SKM-1 treated with dmso at 0.1 percent for 144 hours (cell line): ENCODE measurements at regions not wholly inside any gene's neighbourhood (a gene's known extent, or its start where the extent isn't known, plus 50 kb on each side); places are given as distances from the start of the nearest gene placed in this dataset.
"Not testable (repeated sequence)": the region's sequence is repeated elsewhere in the genome, so short reads cannot be mapped to it uniquely, and the experiment has no call there.

Experiments
- DNase-seq: peaks from one replicate; lab custom pipeline; 2025; ENCODE audit not compliant: unreplicated experiment; lab: John Stamatoyannopoulos, UW

DNA sequence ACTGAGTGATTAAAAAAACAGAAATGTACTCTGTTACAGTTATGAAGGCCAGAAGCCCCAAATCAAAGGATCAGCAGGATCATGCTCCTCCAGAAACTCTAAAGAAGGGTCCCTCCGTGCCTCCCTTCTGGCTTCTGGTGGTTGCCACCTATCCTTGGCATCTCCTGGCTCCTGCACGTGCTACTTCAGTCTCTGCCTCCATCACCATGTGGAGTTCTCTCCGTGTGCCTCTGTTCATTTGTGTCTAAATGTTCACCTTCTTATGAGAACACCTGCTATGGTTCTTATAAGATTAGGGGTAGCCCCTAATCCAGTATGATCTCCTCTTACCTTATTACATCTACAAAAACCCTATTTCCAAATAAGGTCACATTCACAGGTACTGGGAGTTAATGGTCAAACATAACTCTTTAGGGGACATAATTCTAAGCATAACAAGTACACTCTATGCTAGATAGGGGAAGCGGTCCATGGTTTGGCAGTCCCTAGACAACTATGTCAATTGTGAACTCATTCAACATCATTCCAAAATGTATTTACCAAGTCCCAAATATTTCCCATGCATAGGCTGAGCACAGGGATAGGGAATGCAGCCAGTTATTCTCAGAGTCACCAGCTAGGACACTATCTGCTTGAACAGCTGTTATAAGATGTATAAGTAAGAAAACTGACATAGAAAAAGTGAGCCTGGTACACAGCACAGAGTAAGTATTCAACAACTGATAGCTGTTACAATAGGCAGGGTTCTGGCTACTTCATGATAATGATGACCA, 295.5 kb upstream of the BOD1L1 start:
- no peak for DNase-seq

DNA sequence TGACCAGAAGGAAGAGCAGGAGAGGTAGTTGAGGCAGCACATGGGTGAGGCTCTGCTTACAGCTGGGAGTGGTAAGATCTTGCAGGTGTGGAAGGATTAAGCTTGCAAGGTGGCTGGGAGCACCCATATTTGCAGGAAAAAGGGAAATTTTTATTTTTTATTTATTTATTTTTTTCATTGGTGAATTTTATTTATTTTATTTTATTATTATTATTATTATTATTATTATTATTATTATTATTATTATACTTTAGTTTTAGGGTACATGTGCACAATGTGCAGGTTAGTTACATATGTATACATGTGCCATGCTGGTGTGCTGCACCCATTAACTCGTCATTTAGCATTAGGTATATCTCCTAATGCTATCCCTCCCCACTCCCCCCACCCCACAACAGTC, 297.4 kb upstream of the BOD1L1 start:
- DNase-seq, result not testable (repeated sequence)

DNA sequence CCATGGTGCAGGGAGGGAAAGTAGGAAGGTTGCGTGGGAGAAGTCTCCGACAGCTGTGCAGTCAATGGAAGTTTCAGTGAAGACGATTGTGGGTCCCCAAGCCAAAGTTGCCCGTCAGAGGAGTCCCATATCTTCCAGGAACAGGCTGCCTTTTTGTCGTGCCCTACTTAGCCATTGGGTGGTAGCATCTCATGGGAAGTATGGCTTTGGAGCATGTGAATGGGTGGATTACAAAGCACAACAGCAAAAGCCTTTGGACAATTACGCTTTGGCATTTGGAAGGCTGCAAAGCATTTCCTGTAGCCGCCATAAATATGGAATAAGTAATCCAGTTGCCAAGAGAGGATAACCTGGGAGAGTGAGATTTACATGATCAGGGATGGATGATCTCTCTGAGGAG, 300.7 kb upstream of the BOD1L1 start:
- DNase-seq, result no peak

DNA sequence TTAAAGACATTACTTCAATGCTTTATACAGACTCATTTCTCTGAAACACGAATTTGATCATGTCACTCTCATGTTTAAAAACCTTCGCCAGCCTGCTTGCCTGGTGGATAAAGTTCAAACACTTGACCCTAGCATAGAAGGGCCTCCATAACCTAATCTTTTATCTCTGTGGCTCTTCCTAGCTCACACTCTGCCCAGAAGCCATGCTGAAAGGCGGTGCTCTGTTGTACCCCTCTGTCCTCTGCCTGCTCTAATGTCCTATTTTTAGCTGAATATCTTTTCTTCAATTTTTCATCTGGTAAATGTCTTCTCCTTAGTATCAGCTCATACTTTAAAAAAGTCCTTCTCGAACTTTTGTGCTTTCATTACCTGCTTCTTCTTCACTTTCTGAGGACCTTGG, 302.6 kb upstream of the BOD1L1 start:
- no peak for DNase-seq

DNA sequence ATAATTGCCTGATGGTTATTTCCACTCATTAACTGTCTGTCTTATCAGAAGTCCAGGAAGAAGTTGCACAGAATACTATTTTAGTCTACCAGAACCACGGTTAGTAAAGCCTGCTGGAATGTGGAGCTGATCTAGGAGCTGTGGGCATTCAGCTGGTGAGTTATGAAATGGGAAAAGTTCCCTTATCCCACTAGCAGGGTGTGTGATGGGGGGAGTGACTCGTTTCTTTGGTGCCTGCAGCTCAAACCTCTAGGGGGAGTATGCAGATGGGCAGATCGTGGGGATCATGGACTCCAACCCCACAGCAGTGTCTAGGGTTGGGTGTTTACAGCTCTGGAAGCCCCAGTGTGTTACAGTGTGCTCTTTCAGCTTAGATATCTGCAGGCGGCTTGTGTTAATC, 305.7 kb upstream of the BOD1L1 start:
- no peak for DNase-seq

DNA sequence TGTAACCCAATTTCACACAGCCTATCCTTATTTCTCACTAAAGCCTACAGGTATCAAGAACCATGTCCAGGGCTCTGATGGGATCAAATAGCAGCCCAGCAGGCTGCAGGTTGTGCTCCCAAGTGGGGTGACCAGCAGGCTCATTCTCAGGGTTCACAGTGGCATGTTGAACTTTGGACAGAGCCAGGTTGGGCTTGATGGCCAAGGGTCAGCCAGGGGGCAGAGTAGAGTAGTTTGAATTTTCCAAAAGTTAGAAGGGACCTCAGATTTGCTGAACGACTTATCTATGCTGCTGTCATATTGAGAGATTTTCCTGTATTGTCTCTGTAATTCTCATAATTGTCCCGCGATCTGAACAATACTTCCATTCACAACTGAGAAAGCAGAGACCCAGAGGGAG, 310.8 kb upstream of the BOD1L1 start:
- no peak for DNase-seq

DNA sequence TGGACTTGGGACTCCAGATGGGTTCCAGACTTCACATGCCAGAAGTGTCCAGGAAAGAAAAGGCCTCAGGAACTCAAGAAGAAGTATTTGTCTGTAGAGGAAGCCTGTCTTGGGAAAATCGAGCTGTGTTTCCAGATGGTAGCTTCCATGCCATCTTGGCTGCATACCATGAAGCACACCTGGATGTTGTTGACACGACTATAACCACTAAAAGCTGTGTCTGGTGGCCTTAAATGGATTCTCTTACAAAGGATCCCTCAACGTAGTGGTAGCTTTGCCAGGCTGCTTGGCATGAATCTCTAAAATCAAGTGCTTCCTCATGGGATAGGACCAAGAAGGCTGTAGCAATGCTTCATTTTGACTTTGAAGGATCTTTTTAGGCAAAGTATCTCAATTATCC, 313.4 kb upstream of the BOD1L1 start:
- no peak for DNase-seq

DNA sequence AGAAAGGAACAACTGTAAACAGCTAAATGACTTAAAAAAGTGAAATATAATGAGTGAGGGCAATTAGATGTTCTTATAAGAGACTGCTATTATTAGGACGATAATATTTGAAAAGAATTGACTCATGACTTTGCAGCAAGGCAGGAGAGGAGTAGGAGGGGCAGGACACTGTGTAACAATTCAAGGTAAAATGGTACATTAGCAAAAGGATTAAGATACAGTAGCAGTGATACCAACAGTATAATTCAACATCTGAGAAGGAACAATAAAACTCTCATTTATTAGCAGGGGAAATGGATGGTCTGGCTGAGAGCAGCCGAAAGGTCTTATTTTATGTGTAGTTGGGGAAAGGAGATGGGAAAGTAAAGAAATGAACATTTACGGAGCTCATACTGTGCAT, 315.5 kb upstream of the BOD1L1 start:
- no peak for DNase-seq

DNA sequence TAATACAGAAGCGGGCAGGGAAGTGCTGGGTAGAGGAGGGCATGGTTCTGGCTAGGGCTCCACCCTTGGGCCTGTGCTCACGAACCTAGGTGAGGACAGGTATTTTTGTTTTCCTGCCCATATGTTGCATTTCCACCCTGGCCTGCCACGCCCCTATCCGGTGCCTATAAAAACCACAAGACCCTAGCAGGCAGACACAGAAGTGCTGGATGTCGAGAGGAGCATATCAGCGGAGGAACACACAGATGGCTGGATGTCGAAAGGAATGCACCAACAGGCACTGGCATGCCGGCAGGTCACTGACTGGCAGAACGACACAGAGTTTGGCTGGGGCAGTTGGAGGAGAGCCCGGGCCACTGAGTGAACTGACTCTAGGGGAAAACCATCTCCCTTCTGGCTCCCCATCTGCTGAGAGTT, 316.6 kb upstream of the BOD1L1 start:
- no peak for DNase-seq

DNA sequence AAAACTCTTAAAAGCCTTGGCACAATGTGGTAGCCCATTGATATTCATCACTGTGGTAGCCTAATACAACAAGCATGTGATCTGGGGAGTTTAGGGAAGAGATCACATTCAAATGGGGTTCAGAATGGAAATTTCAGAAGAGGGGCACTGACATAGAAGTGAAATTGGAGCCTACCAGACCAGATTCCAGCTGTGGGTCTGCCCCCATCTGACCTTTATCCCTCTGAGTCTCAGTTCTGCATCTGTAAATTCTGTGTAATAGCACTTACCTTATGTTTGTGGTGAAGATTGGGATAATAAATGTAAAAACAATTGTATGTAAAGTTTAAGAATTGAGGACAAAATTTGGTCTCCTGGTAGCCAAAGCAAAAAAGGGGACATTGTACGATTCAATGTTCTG, 320.4 kb upstream of the BOD1L1 start:
- no peak for DNase-seq

DNA sequence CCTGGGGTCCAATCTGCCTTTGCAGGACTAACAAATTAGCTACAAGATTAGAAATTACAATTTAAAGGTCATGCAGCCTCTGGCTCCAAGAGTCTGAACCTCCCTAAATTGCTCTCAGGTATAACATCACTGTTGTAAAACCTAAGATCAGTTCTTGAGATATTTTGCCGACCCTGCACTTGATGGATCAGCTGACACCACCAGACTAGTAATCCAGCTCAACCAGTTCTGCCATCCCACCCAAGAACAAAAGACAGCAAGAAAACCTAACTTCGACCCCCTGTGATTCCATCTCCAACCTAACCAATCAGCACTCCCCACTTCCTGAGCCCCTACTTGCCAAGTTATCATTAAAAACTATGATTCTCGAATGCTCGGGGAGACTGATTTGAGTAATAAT, 323.0 kb upstream of the BOD1L1 start:
- no peak for DNase-seq

DNA sequence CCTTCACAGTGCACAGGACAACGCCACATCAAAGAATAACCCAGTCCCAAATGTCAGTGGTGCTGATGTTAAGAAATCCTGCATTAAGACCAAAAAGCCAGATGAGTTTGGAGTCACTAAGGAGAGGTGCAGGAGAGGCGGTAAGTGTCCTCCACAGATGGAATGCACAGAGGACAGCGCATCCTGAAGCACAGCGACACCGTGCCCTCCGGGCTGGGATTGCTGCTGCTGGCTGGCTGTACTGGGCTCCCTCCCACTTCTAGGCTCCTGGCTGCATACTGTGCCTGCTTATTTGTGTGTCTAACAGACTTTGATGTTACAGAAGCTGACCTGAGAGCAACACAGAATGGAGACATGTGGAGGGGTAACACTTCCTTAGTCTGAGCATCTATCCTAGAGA, 325.6 kb upstream of the BOD1L1 start:
- no peak for DNase-seq

DNA sequence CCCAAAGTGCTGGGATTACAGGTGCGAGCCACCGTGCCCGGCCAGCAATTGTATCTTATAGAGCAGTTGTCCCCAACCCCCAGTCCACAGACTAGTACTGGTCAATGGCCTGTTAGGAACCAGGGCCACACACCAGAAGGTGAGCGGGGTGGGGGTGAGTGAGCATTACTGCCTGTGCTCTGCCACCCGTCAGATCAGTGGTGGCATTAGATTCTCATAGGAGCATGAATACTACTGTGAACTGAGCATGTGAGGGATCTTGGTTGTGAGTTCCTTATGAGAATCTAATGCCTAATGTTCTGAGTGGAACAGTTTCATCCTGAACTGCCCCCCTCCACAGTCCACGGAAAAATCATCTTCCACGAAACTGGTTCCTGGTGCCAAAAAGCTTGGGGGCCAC, 328.0 kb upstream of the BOD1L1 start:
- no peak for DNase-seq

DNA sequence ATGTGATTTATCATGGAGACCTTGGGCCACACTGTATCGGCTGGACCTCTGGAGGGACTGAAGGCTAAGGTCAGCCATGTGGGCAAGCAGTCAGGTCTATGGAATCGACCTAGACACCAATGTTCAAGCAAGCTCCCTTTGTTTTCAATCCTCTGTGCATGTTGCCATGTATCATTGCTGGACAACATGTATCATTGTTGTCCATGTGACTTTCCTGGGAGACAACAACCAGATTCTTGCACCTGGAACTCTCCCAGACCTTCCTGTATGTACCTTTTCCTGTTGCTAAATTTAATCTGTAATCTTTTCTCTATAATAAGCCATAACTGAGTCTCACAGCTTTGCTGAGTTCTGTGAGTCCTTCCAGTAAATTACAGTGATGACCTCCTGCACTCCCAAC, 329.4 kb upstream of the BOD1L1 start:
- DNase-seq, result no peak

DNA sequence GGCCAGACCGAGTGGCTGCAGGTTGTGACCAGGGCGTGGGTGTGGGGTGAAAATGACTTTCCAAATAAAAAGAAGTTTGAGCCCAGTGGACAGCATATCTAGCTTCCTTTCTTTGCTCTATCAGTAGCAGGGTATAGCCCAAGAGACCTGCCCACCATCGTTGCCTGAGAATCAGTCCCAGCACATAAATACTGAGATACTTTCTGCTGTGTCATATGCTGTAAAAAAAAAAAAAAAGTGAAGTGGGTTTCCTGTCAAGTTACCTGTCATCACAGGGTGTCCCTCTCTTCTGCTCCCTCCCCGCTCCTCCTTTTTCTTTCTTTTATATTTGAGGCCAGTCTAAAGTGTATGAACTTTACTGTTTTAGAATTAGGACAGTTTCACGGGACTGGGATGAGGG, 330.3 kb upstream of the BOD1L1 start:
- DNase-seq, result no peak

DNA sequence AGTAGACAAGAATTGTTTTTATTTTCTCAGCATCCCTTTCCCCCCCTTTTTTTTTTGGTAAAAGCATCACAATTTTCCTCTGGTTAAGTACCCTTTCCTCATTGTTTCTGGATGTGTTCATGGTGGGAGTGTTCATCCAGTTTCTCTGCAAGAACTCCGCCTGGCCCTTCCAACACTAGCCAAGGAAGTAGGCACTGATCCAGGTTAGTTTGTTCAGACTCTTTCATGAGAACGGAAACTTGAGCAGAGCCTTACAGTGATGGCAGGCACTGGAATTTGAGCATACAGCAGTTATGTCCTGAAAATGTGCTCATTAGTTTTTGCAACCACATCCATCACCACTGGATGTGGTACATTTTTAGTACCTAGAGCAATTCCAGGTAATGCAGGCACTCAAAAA, 336.1 kb upstream of the BOD1L1 start:
- no peak for DNase-seq

DNA sequence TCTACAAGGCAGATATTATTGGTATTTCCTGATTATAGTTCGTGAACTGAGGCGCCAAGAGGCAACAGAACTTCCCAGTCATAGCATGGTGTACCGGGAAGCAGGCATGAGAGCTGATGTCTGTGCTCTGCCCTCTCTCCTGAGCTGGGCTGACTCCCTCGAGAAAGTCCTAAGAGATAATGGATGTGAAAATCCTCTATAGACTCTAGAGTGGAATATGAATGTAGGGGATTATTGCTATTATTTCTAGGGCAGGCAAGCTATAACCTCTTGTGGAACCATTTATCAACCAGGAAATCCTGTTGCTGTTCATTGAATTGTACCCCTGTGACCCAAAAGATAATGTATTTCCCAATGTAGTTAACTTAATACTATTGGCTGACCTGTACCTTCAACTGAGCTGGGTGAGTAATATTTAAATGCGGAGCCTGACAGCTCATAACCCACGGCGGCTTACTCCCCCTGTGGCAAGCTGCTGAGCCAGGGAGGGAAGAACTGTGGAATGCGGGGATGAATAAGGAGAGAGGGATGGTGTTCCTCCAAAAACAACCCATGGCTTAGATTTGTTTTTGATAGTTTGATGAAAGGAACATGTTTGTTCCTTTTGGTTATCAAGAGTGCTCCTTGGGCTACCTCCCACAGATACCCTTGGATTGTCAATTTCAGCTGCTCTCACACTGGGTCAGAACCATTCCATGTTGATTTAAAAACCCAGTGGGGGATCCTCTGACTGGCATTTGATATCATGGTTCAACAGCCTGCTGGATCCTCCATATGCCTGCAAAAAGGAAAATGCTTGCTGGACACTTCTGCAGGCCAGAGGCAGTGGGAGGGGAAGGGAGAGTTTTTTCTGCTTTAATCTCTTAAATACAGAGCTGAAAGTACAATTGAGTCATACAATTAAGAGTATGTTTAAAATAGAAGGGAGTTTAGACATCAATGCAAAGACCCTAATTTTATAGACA, 339.0 kb upstream of the BOD1L1 start:
- DNase-seq, result no peak

DNA sequence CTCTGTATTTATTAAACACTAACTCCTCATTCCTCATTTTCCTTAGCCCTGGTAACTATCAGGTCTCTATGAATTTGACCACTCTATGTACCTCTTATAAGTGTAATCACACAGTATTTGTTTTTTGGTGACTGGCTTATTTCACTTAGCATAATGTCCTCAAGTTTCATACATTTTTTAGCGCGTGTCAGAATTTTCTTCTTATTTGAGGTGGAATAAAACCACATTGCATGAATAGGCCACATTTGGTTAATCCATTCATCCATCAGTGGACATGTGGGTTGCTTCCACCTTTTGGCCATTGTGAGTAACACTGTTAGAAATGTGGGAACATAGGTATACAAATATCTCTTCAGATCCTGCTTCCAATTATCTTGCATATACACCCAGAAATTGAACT, 341.2 kb upstream of the BOD1L1 start:
- no peak for DNase-seq

DNA sequence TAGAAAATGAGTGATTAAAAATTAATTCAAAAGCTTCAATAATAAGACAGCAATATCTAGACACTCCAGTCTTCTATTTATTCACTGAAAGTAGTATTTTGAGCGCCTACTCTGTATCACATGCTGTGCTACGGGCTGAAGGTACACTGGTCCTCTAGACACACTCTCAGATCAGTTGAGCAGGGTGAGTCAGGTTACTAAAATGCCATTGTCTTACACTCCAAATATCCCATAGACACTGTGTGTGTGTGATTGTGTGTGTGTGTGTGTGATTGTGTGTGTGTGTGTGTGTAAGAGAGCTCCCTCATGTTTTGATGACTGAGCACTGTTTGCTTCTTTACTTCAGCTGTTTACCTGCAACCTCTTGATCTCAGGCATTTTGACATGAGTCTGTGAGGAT, 342.8 kb upstream of the BOD1L1 start:
- no peak for DNase-seq

DNA sequence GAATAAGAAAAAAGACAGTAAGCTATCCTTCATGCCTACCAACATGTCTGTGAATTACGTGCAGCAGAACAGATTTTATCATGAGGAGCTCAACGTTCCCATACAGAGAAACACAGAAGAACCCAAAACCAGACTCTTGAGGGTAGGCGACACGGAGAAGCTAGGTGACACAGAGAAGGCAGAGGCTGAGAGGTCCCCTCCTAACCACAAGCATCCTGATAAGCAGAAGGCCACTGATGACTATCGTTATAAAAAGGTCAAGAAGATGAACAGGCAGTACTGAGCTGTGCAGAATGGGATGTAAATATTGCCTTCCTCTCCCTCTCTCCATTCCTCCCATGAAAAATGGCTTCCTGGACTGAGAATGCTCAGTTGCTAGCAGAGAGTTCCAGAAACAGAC, 350.2 kb upstream of the BOD1L1 start:
- DNase-seq, result no peak

DNA sequence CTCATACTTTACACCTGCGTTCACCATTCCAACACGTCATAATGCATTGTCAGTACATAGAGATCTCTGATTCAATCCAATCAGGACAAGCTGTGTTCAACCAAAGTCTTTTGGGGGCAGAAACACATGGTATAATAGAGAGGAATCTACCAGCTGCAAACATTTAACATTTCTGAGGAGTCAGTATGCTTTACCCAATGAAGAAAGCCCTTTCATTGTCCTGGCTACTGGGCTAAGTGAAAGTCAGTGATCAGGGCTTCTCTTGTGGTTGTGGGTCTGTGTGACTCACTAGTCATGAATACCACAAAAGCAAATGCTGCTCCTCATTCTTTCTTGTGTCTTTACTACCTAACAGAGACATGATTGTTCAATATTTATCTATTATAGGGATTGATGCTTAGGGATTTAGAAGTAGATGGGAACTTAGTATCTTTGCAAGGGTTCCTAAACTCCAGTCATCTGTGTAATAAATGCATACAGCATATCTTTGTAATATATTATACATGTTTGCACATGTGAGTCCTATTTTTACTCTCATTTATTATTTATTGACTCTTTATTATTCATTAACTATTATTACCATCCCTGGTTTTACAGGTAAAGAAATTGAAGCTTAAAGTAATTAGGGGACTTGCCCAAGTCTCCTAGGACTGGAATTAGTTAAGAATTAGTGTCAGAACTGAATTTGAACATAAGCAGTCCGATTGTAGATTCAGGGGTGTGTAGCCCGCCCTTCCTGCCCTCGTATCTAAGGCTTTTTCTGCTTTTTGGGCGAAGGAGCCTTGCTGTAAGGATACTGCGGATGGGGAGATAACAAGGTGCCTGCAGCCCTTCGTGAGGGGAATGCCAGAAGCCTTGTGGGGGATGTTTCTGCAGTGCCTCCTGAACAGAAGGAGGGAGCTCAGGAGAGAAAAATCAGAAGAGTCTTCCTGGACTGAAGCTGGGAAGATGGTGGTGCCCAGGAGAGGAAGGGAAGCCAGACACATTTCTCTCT, 353.1 kb upstream of the BOD1L1 start:
- no peak for DNase-seq
